ENCODE measurements at regions not wholly inside any gene's neighbourhood (a gene's known extent, or its start where the extent isn't known, plus 50 kb on each side); places are given as distances from the start of the nearest gene placed in this dataset.

GRCh38 chr2:107589079-107589491 is 237.6 kb upstream of the RGPD4 start:
- Mint-ChIP-seq H3K9me3 (peaks cover 4 to 5% of the 10 kb centered on the region in 2 donors), H3K36me3 (no peaks in the 10 kb centered on the region), H3K27ac (no peak overlapping the region)
- DNase-seq (ENCODE audit: low spot score in 2 of 2): no peak
- no peak for ATAC-seq

DNA sequence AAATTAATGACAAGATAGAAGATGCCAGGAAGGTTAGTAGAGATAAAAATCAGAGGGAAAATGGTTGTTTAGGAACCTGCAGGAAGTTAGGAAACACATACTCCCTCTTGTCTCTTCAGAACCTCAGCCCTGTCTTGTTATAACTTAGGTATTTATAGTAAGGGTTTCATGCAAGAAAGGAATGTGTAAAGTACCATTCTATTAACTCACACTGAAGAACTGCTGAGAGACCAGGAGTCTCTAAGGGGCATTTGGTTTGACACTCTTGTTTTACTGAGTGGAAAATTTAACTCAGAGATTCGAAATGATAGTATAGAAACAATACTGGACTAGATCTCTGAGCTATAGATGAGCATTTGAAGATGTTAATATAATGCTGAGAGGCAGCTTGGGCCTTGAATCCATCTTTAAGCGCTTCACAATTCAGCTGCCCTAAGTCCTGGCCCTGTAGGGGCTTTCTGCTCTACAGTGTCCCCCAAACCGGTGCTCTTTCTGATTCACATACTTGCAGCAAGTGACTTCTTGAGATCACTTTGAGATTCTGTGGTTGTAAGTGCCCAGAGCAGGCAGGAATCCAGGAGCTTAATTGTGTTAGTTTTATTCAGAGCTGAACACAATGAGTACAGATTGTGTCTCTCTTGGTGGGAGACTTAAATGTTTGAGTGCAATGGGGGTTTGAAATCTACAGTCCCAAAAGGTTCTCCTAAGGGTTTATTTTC is 235.0 kb upstream of the RGPD4 start:
- Mint-ChIP-seq H3K36me3 (no peaks in the 10 kb centered on the region), H3K27ac (no peak overlapping the region), H3K9me3 (no peaks in the 10 kb centered on the region)
- ATAC-seq (no peak), DNase-seq (ENCODE audit: low spot score in 2 of 2) (no peak)

DNA sequence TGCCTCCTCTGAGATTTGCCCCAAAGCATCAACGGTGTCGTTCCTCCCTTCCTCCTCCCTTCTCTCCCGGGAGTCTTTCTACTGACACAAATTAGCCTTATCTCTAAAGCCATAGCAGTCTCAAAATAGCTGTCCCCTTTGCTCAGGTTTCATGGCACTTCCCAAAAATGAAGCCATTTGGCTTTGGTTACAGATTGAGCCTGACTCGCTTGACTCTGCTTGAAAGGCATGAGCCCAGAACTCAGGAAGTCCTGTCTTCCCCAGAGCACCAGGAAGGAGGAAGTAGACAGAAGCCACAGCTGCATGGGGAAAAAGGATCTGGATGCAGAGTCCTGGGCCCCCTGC is 234.4 kb upstream of the RGPD4 start:
- ATAC-seq: no peak
- no peaks in the 10 kb centered on the region for H3K9me3 Mint-ChIP-seq
- H3K27ac Mint-ChIP-seq: no peak overlapping the region
- DNase-seq (ENCODE audit: low spot score in 2 of 2): no peak
- H3K36me3 Mint-ChIP-seq: no peaks in the 10 kb centered on the region

DNA sequence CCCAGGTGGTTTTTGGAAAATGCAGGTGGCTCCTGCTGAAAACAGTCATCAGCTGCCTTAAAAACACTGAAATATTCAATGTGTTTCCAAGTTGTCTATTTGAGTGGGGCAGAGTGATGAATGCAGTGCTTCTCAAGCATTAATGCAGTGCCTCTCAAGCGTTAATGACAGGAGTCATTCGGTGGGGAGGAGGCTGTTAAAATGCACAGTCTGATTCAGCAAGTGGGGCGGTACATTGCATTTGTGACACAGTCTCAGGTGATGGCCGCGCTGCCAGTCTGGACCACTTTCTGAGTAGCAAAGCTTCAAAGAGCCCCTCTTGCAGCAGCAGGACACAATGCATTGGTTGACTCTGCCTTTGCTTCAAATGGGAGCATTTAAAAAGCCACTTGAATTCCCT is 231.4 kb upstream of the RGPD4 start:
- Mint-ChIP-seq H3K9me3 (no peaks in the 10 kb centered on the region), H3K27ac (no peak overlapping the region), H3K36me3 (no peaks in the 10 kb centered on the region)
- DNase-seq (ENCODE audit: low spot score in 2 of 2) (no peak), ATAC-seq (no peak)

GRCh38 chr2:107595749-107596148 is 230.9 kb upstream of the RGPD4 start:
- H3K27ac Mint-ChIP-seq: no peak overlapping the region
- DNase-seq (ENCODE audit: low spot score in 2 of 2) (no peak), ATAC-seq (no peak)
- no peaks in the 10 kb centered on the region for H3K36me3 Mint-ChIP-seq
- no peaks in the 10 kb centered on the region for H3K9me3 Mint-ChIP-seq

DNA sequence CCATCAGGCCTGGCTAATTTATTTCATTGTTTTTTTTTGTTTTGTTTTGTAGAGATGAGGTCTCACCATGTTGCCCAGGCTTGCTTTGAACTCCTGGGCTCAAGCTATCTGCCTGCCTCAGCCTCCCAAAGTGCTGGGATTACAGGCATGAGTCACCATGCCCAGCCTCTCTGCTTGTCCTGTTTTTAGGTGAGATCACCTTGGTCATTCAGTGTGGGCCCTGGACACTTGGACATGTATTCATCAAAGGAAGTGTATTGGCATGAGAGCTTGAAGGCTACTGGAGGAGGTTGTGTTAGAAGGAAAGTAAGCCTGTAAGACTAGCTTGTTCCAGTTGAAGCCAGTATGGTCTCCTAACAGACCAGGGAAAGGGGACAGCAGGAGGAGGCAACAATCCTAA is 229.2 kb upstream of the RGPD4 start:
- DNase-seq (ENCODE audit: low spot score in 2 of 2) (no peak), ATAC-seq (no peak)
- Mint-ChIP-seq H3K27ac (no peak overlapping the region), H3K9me3 (peaks cover 0 to 4% of the 10 kb centered on the region in 2 donors), H3K36me3 (no peaks in the 10 kb centered on the region)

DNA sequence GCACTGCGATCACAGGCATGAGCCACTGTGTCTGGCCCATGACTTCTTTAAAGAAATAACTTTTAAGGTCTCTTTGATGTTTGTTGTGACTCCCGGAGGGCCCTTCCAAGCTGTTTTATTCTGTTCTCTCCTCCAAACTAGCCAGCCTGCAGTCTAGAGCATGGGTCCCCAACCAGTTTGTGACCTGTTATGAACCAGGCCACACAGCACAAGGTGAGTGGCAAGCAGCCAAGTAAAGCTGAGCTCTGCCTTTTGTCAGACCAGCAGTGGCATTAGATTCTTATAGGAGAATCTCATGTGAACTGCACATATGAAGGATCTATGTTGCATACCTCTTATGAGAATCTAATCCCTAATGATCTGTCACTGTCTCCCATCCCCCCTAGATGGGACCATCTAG is 223.9 kb upstream of the RGPD4 start:
- Mint-ChIP-seq H3K27ac (no peak overlapping the region), H3K9me3 (peaks cover 0 to 4% of the 10 kb centered on the region in 2 donors), H3K36me3 (no peaks in the 10 kb centered on the region)
- DNase-seq (ENCODE audit: low spot score in 2 of 2): no peak
- ATAC-seq: no peak

GRCh38 chr2:107607054-107607453 is 219.6 kb upstream of the RGPD4 start:
- Mint-ChIP-seq H3K9me3 (no peaks in the 10 kb centered on the region), H3K36me3 (no peaks in the 10 kb centered on the region)

DNA sequence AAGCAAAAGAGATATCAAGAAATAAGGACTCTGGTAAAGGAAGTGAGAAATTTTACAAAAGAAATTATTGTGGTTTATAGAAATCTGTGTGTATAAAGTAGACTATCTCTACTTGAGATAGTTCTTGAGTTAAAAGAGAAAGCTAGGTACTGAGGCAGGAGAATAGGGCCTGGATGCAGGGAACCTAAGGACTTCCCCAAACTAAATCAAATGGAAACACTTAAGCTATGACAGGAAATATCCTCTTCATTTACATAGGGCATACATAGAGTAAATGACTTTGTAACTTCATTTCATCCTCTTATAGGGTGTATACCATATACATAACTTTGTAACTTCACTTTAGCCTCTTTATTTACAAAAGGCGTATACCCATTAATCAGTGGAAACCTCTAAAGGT is 219.2 kb upstream of the RGPD4 start:
- no peak for DNase-seq (ENCODE audit: low spot score in 2 of 2)
- no peak for ATAC-seq
- H3K36me3 Mint-ChIP-seq: no peaks in the 10 kb centered on the region
- H3K27ac Mint-ChIP-seq: no peak overlapping the region
- H3K9me3 Mint-ChIP-seq: no peaks in the 10 kb centered on the region

More at GRCh38 chr2:107607054-107607453, 219.6 kb upstream of the RGPD4 start:
- H3K27ac Mint-ChIP-seq: no peak overlapping the region
- ATAC-seq: no peak
- DNase-seq (ENCODE audit: low spot score in 2 of 2): no peak

DNA sequence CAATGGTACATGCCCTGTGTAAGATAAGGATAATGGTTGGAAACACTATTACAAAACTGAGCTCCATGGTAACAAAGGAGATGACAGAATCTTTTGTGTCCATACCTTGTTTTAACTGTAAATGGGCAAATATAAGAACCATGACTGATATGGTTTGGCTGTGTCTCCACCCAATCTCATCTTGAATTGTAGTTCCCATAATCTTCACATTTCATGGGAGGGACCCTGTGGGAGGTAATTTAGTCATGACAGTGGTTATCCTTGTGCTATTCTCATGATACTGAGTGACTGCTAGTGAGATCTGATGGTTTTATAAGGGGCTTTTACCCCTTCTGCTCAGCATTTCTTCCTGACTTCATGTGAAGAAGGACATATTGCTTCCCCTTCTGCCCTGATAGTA is 211.7 kb upstream of the RGPD4 start:
- no peak for ATAC-seq
- Mint-ChIP-seq H3K27ac (no peak overlapping the region), H3K36me3 (no peaks in the 10 kb centered on the region), H3K9me3 (peaks cover 0 to 9% of the 10 kb centered on the region in 2 donors)
- DNase-seq (ENCODE audit: low spot score in 2 of 2): no peak

DNA sequence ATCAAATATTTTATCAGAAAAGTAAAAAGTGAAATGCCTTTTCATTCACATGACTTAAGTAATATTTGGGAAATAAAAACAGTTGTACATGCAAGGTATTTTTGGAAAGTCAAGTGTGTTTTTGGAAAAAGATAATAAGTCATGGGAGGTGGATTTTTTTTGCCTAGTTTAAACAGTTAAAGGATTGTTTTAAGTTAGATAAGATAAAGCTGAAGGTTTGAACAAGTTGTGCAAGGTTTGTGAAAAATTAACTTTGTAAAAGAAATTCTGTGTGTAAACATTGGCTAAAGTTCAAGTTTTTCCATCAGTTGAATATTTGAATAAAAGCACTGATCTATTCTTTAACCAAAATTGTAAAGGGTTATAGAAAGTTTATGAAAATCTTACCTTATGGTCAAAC is 207.9 kb upstream of the RGPD4 start:
- H3K9me3 Mint-ChIP-seq: peaks cover 0 to 18% of the 10 kb centered on the region in 2 donors
- DNase-seq (ENCODE audit: low spot score in 2 of 2) (no peak), ATAC-seq (no peak)
- no peak overlapping the region for H3K27ac Mint-ChIP-seq
- H3K36me3 Mint-ChIP-seq: no peaks in the 10 kb centered on the region

DNA sequence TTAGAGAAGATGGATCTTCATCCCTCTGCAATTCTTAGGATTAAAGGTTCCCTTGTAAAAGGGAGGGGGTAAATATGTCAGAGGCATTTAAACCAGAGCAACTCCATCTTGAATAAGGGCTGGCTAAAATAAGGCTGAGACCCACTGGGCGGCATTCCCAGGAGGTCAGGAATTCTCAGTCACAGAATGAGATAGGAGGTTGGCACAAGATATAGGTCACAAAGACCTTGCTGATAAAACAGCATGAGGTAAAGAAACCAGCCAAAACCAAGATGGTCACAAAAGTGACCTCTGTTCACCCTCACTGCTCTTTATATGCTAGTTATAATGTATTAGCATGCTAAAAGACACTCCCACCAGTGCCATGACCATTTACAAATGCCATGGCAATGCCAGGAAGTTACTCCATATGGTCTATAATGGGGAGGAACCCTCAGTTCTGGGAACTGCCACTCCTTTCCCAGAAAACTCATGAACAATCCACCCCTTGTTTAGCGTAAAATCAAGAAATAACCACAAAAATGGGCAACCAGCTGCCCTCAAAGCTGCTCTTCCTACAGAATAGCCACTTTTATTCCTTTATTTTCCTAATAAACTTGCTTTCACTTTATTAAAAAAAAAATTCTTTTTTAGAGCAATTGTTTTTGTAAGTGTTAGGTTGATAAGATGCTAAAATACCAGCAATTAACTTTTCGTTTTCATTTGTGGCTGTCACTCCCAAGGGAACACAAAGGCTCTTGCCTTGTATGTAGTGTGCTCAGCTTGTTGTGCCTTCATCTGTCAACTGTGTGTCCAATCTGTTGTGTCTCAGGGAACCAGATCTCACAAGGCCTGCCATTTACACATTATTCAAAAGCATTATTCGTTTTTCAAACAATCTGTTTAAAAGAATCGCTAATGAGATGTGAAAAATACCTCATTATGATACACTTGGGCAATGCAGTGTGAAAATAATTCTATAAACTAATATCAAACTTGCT is 205.2 kb upstream of the RGPD4 start:
- DNase-seq (ENCODE audit: low spot score in 2 of 2) (no peak), ATAC-seq (no peak)
- H3K9me3 Mint-ChIP-seq: peaks cover 5 to 14% of the 10 kb centered on the region in 2 donors
- no peaks in the 10 kb centered on the region for H3K36me3 Mint-ChIP-seq
- no peak overlapping the region for H3K27ac Mint-ChIP-seq

- ATAC-seq: no peak
- Mint-ChIP-seq H3K9me3 (peaks cover 5 to 17% of the 10 kb centered on the region in 2 donors), H3K36me3 (no peaks in the 10 kb centered on the region), H3K27ac (no peak overlapping the region)
- DNase-seq (ENCODE audit: low spot score in 2 of 2): no peak
Measured at GRCh38 chr2:107622741-107623310, 203.9 kb upstream of the RGPD4 start.

DNA sequence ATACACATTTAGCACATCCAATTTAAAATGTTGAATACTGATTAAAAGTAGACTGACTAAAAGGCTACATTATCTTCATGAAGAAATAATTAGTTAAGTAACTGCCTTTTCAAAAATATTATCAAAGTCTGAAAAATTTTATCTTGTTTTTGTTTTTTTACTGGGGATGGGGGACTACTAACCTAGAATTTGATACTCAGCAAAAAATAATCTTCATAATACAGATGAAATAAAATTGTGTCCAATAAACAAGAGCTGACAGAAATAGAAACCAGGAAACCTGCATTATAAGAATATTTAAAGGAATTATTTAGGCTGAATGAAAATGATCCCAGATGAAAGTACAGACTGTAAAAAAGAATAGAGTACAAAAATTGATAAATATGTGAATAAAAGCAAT is 200.7 kb upstream of the RGPD4 start:
- DNase-seq (ENCODE audit: low spot score in 2 of 2) (no peak), ATAC-seq (no peak)
- no peak overlapping the region for H3K27ac Mint-ChIP-seq
- H3K36me3 Mint-ChIP-seq: no peaks in the 10 kb centered on the region
- H3K9me3 Mint-ChIP-seq: peaks cover 19 to 29% of the 10 kb centered on the region in 2 donors

GRCh38 chr2:107627164-107627563 is 199.5 kb upstream of the RGPD4 start:
- ATAC-seq (no peak), DNase-seq (ENCODE audit: low spot score in 2 of 2) (no peak)
- H3K27ac Mint-ChIP-seq: no peak overlapping the region
- H3K9me3 Mint-ChIP-seq: peaks cover 19 to 29% of the 10 kb centered on the region in 2 donors
- H3K36me3 Mint-ChIP-seq: no peaks in the 10 kb centered on the region

- Mint-ChIP-seq H3K9me3 (peaks cover 23 to 28% of the 10 kb centered on the region in 2 donors), H3K27ac (no peak overlapping the region), H3K36me3 (no peaks in the 10 kb centered on the region)
- DNase-seq (ENCODE audit: low spot score in 2 of 2) (no peak), ATAC-seq (no peak)
Measured at GRCh38 chr2:107627926-107628325, 198.8 kb upstream of the RGPD4 start.

- Mint-ChIP-seq H3K27ac (no peak overlapping the region), H3K9me3 (peaks cover 14 to 26% of the 10 kb centered on the region in 2 donors), H3K36me3 (peaks cover 0 to 4% of the 10 kb centered on the region in 2 donors)
- ATAC-seq (no peak), DNase-seq (ENCODE audit: low spot score in 2 of 2) (no peak)
Measured at GRCh38 chr2:107633580-107634147, 193.0 kb upstream of the RGPD4 start.
